ENCODE measurements at regions not wholly inside any gene's neighbourhood (a gene's known extent, or its start where the extent isn't known, plus 50 kb on each side); places are given as distances from the start of the nearest gene placed in this dataset.

DNA sequence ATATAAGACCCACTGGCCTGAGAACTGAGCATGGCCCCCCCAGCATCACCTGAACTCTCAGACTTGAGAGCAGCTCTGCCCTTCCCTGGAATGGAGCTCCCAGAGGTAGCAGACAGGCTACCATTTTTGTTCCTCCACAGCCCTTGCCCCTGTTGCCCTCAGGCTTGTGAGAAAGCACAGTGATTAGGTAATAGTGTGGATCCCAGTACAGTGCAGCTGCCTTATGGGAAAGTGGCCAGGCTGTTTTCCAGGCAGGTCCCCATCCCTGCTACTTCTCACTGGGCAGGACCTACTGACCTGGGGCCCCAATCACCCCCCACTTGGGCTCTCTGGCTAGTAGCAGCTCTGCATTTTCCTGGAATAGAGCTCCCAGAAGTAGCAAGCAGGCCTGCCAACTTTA is 834.0 kb downstream of the DACH1 start:
- no peaks in the 10 kb centered on the region for H3K4me1 ChIP-seq (ENCODE audit: control insufficient read depth, extremely low read depth, insufficient read depth, low read length)
- no peaks in the 10 kb centered on the region for H3K9me1 ChIP-seq (replicated peaks; ENCODE audit: control insufficient read depth, extremely low read depth, insufficient read depth, low read length)
- no peaks in the 10 kb centered on the region for H3K27me3 ChIP-seq (ENCODE audit: control insufficient read depth in 2 of 2, insufficient read depth in 2 of 2, low read length in 2 of 2)
- H3K4me3 ChIP-seq (replicated peaks in 1 of 3; ENCODE audit: insufficient read depth in 1 of 3, low read depth in 1 of 3, low read length in 3 of 3): no peak overlapping the region
- dilution Hi-C loops (cut with MboI; ENCODE audit: extremely low pct_ligation_motif_present, low sequenced_read_pairs) (no loop called here), intact Hi-C loops (cut with micrococcal nuclease) (no loop called here)
- H3K79me2 ChIP-seq (ENCODE audit: control insufficient read depth, insufficient read depth, low read length): no peaks in the 10 kb centered on the region
- ChIA-PET CTCF (interaction anchor here (1.1 to 1.8 kb wide), 2 partner anchors 12 to 72 kb away, joined by 3 to 5 read pairs; no protein-coding TSS in a partner anchor), POLR2A (no interaction called here)
- FAIRE-seq (no peak), DNase-seq (ENCODE audit: low read depth, low spot score) (no peak)
- H4K20me1 ChIP-seq (replicated peaks; ENCODE audit: control insufficient read depth, extremely low read depth, insufficient read depth, low read length): no peaks in the 10 kb centered on the region
- no peak overlapping the region for H2AFZ ChIP-seq (ENCODE audit: low read depth, low read length)
- no peak overlapping the region for H3K27ac ChIP-seq (ENCODE audit: insufficient read depth, low read depth, low read length)
- H3K9ac ChIP-seq (replicated peaks; ENCODE audit: extremely low read depth, insufficient read depth, low read length): no peak overlapping the region
- BruUV-seq (replicated peaks): no TSS peak
- no peak for TF ChIP-seq GATA2 (IDR thresholded peaks at IDR 0.05; ENCODE audit: insufficient read depth, insufficient read length, low read depth, low read length)
- no peak for TF ChIP-seq JUN (IDR thresholded peaks at IDR 0.05; ENCODE audit: borderline replicate concordance, insufficient read depth, insufficient read length, low read depth)
- no peak for TF ChIP-seq POLR2AphosphoS5 (IDR thresholded peaks at IDR 0.05; ENCODE audit: insufficient read depth, low read depth, low read length)
- TF ChIP-seq MYC (IDR thresholded peaks at IDR 0.05; ENCODE audit: low read depth, low read length): no peak
- no peak for TF ChIP-seq POLR2A (IDR thresholded peaks at IDR 0.05; ENCODE audit: low read depth, low read length)
- TF ChIP-seq, protein P1, sequence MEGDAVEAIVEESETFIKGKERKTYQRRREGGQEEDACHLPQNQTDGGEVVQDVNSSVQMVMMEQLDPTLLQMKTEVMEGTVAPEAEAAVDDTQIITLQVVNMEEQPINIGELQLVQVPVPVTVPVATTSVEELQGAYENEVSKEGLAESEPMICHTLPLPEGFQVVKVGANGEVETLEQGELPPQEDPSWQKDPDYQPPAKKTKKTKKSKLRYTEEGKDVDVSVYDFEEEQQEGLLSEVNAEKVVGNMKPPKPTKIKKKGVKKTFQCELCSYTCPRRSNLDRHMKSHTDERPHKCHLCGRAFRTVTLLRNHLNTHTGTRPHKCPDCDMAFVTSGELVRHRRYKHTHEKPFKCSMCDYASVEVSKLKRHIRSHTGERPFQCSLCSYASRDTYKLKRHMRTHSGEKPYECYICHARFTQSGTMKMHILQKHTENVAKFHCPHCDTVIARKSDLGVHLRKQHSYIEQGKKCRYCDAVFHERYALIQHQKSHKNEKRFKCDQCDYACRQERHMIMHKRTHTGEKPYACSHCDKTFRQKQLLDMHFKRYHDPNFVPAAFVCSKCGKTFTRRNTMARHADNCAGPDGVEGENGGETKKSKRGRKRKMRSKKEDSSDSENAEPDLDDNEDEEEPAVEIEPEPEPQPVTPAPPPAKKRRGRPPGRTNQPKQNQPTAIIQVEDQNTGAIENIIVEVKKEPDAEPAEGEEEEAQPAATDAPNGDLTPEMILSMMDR (IDR thresholded peaks at IDR 0.05; ENCODE audit: extremely low read depth in 1 of 2, insufficient read depth in 1 of 2, low read depth in 1 of 2, low read length in 2 of 2): no peak
- no peak for TF ChIP-seq FOS (IDR thresholded peaks at IDR 0.05; ENCODE audit: borderline replicate concordance, insufficient read depth, low read length)
- TF ChIP-seq, protein P2, sequence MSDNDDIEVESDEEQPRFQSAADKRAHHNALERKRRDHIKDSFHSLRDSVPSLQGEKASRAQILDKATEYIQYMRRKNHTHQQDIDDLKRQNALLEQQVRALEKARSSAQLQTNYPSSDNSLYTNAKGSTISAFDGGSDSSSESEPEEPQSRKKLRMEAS (IDR thresholded peaks at IDR 0.05; ENCODE audit: insufficient read depth, insufficient read length): no peak
- TF ChIP-seq EZH2 (IDR thresholded peaks at IDR 0.05; ENCODE audit: borderline replicate concordance, low read depth, low read length, severe bottlenecking): no peak
- H3K9me3 ChIP-seq (replicated peaks; ENCODE audit: control insufficient read depth, insufficient read depth, low read length): no peaks in the 10 kb centered on the region
- H3K4me2 ChIP-seq (ENCODE audit: insufficient read depth, low read length): no peak overlapping the region
- no peaks in the 10 kb centered on the region for H3K36me3 ChIP-seq (ENCODE audit: control insufficient read depth in 2 of 2, extremely low read depth in 1 of 2, insufficient read depth in 2 of 2, low read length in 2 of 2)
